ENCODE measurements at regions not wholly inside any gene's neighbourhood (a gene's known extent, or its start where the extent isn't known, plus 50 kb on each side); places are given as distances from the start of the nearest gene placed in this dataset.

- WGBS (ENCODE audit: insufficient coverage, low lambda C conversion rate): 0% methylated on average over 1 of the region's 1 CpG
- DNase-seq: no peak
- Histone ChIP-seq H3K4me3 (ENCODE audit: low read length) (no peak overlapping the region), H3K9me3 (ENCODE audit: control insufficient read depth, low read depth, low read length) (no peaks in the 10 kb centered on the region), H3K27me3 (ENCODE audit: control insufficient read depth, insufficient read depth, low read length) (no peaks in the 10 kb centered on the region), H3K27ac (ENCODE audit: low read length) (no peak overlapping the region), H3K36me3 (ENCODE audit: control insufficient read depth, insufficient read depth, low read length) (no peaks in the 10 kb centered on the region), H3K4me1 (ENCODE audit: control insufficient read depth, insufficient read depth, low read length) (no peaks in the 10 kb centered on the region)
Measured at GRCh38 chr11:91880660-91881059, 344.0 kb upstream of the FAT3 start.

- H3K9me3 ChIP-seq (ENCODE audit: control insufficient read depth, low read depth, low read length): no peaks in the 10 kb centered on the region
- WGBS (ENCODE audit: insufficient coverage, low lambda C conversion rate): no CpG with 5 or more reads among the region's 2 CpGs
- H3K36me3 ChIP-seq (ENCODE audit: control insufficient read depth, insufficient read depth, low read length): no peaks in the 10 kb centered on the region
- DNase-seq: no peak
- no peaks in the 10 kb centered on the region for H3K4me1 ChIP-seq (ENCODE audit: control insufficient read depth, insufficient read depth, low read length)
- no peak overlapping the region for H3K4me3 ChIP-seq (ENCODE audit: low read length)
- H3K27me3 ChIP-seq (ENCODE audit: control insufficient read depth, insufficient read depth, low read length): no peaks in the 10 kb centered on the region
- no peak overlapping the region for H3K27ac ChIP-seq (ENCODE audit: low read length)
Measured at GRCh38 chr11:91876746-91877145, 347.9 kb upstream of the FAT3 start.

GRCh38 chr11:91872243-91872642, 352.4 kb upstream of the FAT3 start:
- no peaks in the 10 kb centered on the region for H3K9me3 ChIP-seq (ENCODE audit: control insufficient read depth, low read depth, low read length)
- H3K27me3 ChIP-seq (ENCODE audit: control insufficient read depth, insufficient read depth, low read length): peaks cover 2% of the 10 kb centered on the region
- H3K4me1 ChIP-seq (ENCODE audit: control insufficient read depth, insufficient read depth, low read length): no peaks in the 10 kb centered on the region
- no peaks in the 10 kb centered on the region for H3K36me3 ChIP-seq (ENCODE audit: control insufficient read depth, insufficient read depth, low read length)
- H3K4me3 ChIP-seq (ENCODE audit: low read length): no peak overlapping the region
- no peak for DNase-seq
- 40% methylated on average over 1 of the region's 5 CpGs for WGBS (ENCODE audit: insufficient coverage, low lambda C conversion rate)
- H3K27ac ChIP-seq (ENCODE audit: low read length): no peak overlapping the region

GRCh38 chr11:91871791-91872190, 352.8 kb upstream of the FAT3 start:
- no peak for DNase-seq
- WGBS (ENCODE audit: insufficient coverage, low lambda C conversion rate): no CpG with 5 or more reads among the region's 1 CpG
- Histone ChIP-seq H3K27ac (ENCODE audit: low read length) (no peak overlapping the region), H3K9me3 (ENCODE audit: control insufficient read depth, low read depth, low read length) (no peaks in the 10 kb centered on the region), H3K36me3 (ENCODE audit: control insufficient read depth, insufficient read depth, low read length) (no peaks in the 10 kb centered on the region), H3K4me3 (ENCODE audit: low read length) (no peak overlapping the region), H3K27me3 (ENCODE audit: control insufficient read depth, insufficient read depth, low read length) (peaks cover 2% of the 10 kb centered on the region), H3K4me1 (ENCODE audit: control insufficient read depth, insufficient read depth, low read length) (no peaks in the 10 kb centered on the region)

- WGBS (ENCODE audit: insufficient coverage, low lambda C conversion rate): no CpG with 5 or more reads among the region's 2 CpGs
- H3K4me1 ChIP-seq (ENCODE audit: control insufficient read depth, insufficient read depth, low read length): no peaks in the 10 kb centered on the region
- DNase-seq: no peak
- peaks cover 2% of the 10 kb centered on the region for H3K27me3 ChIP-seq (ENCODE audit: control insufficient read depth, insufficient read depth, low read length)
- no peak overlapping the region for H3K4me3 ChIP-seq (ENCODE audit: low read length)
- no peaks in the 10 kb centered on the region for H3K9me3 ChIP-seq (ENCODE audit: control insufficient read depth, low read depth, low read length)
- no peak overlapping the region for H3K27ac ChIP-seq (ENCODE audit: low read length)
- no peaks in the 10 kb centered on the region for H3K36me3 ChIP-seq (ENCODE audit: control insufficient read depth, insufficient read depth, low read length)
Measured at GRCh38 chr11:91871048-91871447, 353.6 kb upstream of the FAT3 start.

GRCh38 chr11:91869686-91870085, 354.9 kb upstream of the FAT3 start:
- Histone ChIP-seq H3K4me3 (ENCODE audit: low read length) (no peak overlapping the region), H3K9me3 (ENCODE audit: control insufficient read depth, low read depth, low read length) (no peaks in the 10 kb centered on the region), H3K27me3 (ENCODE audit: control insufficient read depth, insufficient read depth, low read length) (peaks cover 2% of the 10 kb centered on the region), H3K27ac (ENCODE audit: low read length) (no peak overlapping the region), H3K4me1 (ENCODE audit: control insufficient read depth, insufficient read depth, low read length) (no peaks in the 10 kb centered on the region), H3K36me3 (ENCODE audit: control insufficient read depth, insufficient read depth, low read length) (no peaks in the 10 kb centered on the region)
- no peak for DNase-seq
- no CpG with 5 or more reads among the region's 2 CpGs for WGBS (ENCODE audit: insufficient coverage, low lambda C conversion rate)

GRCh38 chr11:91866642-91867041, 358.0 kb upstream of the FAT3 start:
- H3K9me3 ChIP-seq (ENCODE audit: control insufficient read depth, low read depth, low read length): no peaks in the 10 kb centered on the region
- DNase-seq: no peak

GRCh38 chr11:91860661-91861060, 364.0 kb upstream of the FAT3 start:
- Histone ChIP-seq H3K9me3 (ENCODE audit: control insufficient read depth, low read depth, low read length) (no peaks in the 10 kb centered on the region), H3K27me3 (ENCODE audit: control insufficient read depth, insufficient read depth, low read length) (no peaks in the 10 kb centered on the region), H3K36me3 (ENCODE audit: control insufficient read depth, insufficient read depth, low read length) (no peaks in the 10 kb centered on the region), H3K4me1 (ENCODE audit: control insufficient read depth, insufficient read depth, low read length) (no peaks in the 10 kb centered on the region), H3K27ac (ENCODE audit: low read length) (no peak overlapping the region), H3K4me3 (ENCODE audit: low read length) (no peak overlapping the region)
- no peak for DNase-seq
- WGBS (ENCODE audit: insufficient coverage, low lambda C conversion rate): no CpG with 5 or more reads among the region's 3 CpGs

More at GRCh38 chr11:91866642-91867041, 358.0 kb upstream of the FAT3 start:
- Histone ChIP-seq H3K27ac (ENCODE audit: low read length) (no peak overlapping the region), H3K4me1 (ENCODE audit: control insufficient read depth, insufficient read depth, low read length) (no peaks in the 10 kb centered on the region), H3K36me3 (ENCODE audit: control insufficient read depth, insufficient read depth, low read length) (no peaks in the 10 kb centered on the region), H3K27me3 (ENCODE audit: control insufficient read depth, insufficient read depth, low read length) (peaks cover 2% of the 10 kb centered on the region), H3K4me3 (ENCODE audit: low read length) (no peak overlapping the region)
- 92% methylated on average over 1 of the region's 3 CpGs for WGBS (ENCODE audit: insufficient coverage, low lambda C conversion rate)

- no peak overlapping the region for H3K4me3 ChIP-seq (ENCODE audit: low read length)
- WGBS (ENCODE audit: insufficient coverage, low lambda C conversion rate): no CpG with 5 or more reads among the region's 1 CpG
- H3K36me3 ChIP-seq (ENCODE audit: control insufficient read depth, insufficient read depth, low read length): no peaks in the 10 kb centered on the region
- H3K9me3 ChIP-seq (ENCODE audit: control insufficient read depth, low read depth, low read length): no peaks in the 10 kb centered on the region
- H3K27ac ChIP-seq (ENCODE audit: low read length): no peak overlapping the region
- no peaks in the 10 kb centered on the region for H3K4me1 ChIP-seq (ENCODE audit: control insufficient read depth, insufficient read depth, low read length)
- no peaks in the 10 kb centered on the region for H3K27me3 ChIP-seq (ENCODE audit: control insufficient read depth, insufficient read depth, low read length)
- DNase-seq: no peak
Measured at GRCh38 chr11:91859666-91860065, 365.0 kb upstream of the FAT3 start.

GRCh38 chr11:91857179-91857578, 367.4 kb upstream of the FAT3 start:
- no peaks in the 10 kb centered on the region for H3K36me3 ChIP-seq (ENCODE audit: control insufficient read depth, insufficient read depth, low read length)
- no CpG with 5 or more reads among the region's 1 CpG for WGBS (ENCODE audit: insufficient coverage, low lambda C conversion rate)
- H3K27me3 ChIP-seq (ENCODE audit: control insufficient read depth, insufficient read depth, low read length): no peaks in the 10 kb centered on the region
- no peaks in the 10 kb centered on the region for H3K9me3 ChIP-seq (ENCODE audit: control insufficient read depth, low read depth, low read length)
- H3K27ac ChIP-seq (ENCODE audit: low read length): no peak overlapping the region
- no peak overlapping the region for H3K4me3 ChIP-seq (ENCODE audit: low read length)
- H3K4me1 ChIP-seq (ENCODE audit: control insufficient read depth, insufficient read depth, low read length): no peaks in the 10 kb centered on the region
- DNase-seq: no peak

- no peak for DNase-seq
- Histone ChIP-seq H3K36me3 (ENCODE audit: control insufficient read depth, insufficient read depth, low read length) (no peaks in the 10 kb centered on the region), H3K27me3 (ENCODE audit: control insufficient read depth, insufficient read depth, low read length) (no peaks in the 10 kb centered on the region), H3K9me3 (ENCODE audit: control insufficient read depth, low read depth, low read length) (no peaks in the 10 kb centered on the region), H3K4me1 (ENCODE audit: control insufficient read depth, insufficient read depth, low read length) (no peaks in the 10 kb centered on the region), H3K27ac (ENCODE audit: low read length) (no peak overlapping the region), H3K4me3 (ENCODE audit: low read length) (no peak overlapping the region)
- 40% methylated on average over 1 of the region's 1 CpG for WGBS (ENCODE audit: insufficient coverage, low lambda C conversion rate)
Measured at GRCh38 chr11:91854780-91855179, 369.8 kb upstream of the FAT3 start.
